ENCODE measurements at regions not wholly inside any gene's neighbourhood (a gene's known extent, or its start where the extent isn't known, plus 50 kb on each side); places are given as distances from the start of the nearest gene placed in this dataset.
"Not testable (repeated sequence)": the region's sequence is repeated elsewhere in the genome, so short reads cannot be mapped to it uniquely, and the experiment has no call there.

- no peak for DNase-seq
Observed at GRCh38 chr14:101634850-101635748, 73.8 kb downstream of the DIO3 start.

DNA sequence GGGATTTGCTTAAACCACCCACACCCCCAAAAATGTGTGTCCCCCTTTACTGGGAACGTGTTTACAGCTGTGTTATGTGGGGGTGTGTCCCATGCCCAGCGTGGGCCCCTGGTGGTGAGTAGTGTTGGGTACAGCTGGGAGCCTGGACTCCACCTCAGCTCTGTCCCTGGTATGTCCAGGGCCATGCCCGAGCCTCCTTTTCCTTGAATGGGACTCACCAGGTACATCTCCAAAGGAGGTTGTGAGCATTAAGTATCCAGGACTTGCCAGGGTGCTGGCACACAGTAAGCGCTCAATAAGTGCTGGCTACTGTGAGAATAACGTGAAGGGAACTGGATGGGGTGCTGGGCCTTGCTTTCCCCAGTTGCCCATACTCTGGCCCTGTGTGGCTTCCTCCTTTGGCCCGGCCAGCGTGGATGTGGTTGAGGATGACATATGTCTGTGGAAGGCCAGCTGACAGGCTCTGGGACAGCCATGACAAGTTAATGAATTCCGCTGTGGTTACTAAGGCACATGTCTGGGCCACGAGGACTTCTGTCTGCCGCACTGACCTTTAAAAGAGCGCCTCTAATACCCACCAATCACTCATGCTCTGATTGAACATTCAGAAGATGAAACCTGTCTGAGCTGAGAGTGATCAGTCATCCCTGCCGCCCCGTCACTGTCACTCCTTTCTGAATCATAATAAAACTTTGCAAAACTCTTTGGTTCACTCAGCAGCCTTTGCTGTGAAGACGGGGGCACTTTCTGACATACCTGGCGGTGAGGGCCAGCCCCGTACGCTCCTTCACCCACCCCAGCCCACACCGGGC is 74.7 kb downstream of the DIO3 start:
- DNase-seq = no peak

DNA sequence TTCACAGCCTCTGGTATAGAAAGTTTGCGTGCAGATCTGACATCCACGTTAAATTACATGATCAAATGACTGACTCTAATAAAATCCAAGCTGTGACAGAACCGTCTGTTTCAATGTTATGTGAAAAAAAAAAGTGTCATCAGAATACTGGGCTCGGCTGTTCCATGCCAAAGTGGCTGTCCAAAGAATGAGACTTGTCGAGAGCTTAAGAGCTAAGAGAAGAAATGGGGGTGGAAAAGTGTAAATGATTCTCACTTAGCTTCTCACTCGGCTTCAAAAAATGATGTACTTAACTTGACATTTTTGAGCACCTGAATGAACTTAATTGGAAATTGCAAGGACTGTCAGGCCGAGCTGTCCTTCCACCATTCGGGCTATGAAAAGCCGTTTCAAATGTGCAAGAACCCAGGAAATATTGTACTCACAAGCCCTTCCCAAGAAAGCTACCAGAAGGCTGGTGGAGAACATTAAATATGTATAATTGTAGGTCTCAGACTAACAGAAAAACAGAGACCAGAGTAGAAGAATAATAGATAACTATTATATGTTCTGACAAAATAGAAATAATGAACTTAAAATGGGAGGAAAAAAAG is 78.0 kb downstream of the DIO3 start:
- DNase-seq = no peak

GRCh38 chr14:101643651-101644050 is 82.4 kb downstream of the DIO3 start:
- DNase-seq = no peak

GRCh38 chr14:101654051-101654450 is 92.8 kb downstream of the DIO3 start:
- DNase-seq = no peak

DNA sequence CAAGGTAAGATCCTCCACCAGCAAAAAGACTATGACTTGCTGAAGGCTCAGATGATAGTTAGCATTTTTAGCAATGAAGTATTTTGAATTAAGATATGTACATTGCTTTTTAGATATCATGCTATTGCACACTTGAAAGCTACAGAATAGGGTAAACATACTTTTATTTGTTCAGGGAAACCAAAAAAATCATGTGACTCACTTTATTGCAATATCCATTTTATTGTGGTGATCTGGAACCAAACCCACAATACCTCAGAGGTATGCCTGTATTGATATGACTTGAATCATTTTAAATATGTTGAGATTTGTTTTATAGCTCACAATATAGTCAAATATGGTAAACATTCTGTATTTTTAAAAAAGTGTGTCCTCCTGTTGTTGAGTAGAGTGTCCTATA is 96.1 kb downstream of the DIO3 start:
- DNase-seq = no peak

DNA sequence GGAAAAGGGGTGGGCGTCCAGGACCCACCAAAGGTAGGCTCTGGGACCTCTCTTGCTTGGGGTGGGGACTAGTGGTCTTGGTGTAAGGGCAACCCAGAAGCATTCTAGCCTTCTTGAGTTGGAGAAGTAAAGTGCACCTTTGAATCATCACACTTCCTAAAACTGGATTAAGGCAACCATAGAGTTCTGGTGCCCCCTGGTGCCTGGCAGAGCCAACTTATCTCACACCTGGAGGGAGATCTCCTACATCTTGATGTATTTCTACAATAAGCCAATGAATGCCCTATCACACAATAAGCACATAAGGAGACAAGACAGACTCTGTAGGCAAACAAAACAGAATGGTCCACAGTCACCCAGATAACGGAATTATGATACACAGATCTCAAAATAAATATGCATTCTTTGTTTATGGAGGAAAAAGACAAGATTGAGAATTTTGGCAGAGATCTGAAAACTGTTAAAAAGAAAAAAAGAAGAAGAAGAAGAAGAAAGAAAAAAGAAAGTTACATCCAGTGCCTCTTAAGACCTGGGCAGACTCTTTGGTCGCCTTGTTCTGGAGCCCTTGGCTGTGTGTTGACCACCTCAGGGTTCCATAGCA is 95.9 kb upstream of the PPP2R5C start:
- DNase-seq = peak; percentile 34

- DNase-seq = no peak
Observed at GRCh38 chr14:101666264-101666663, 95.2 kb upstream of the PPP2R5C start.

DNA sequence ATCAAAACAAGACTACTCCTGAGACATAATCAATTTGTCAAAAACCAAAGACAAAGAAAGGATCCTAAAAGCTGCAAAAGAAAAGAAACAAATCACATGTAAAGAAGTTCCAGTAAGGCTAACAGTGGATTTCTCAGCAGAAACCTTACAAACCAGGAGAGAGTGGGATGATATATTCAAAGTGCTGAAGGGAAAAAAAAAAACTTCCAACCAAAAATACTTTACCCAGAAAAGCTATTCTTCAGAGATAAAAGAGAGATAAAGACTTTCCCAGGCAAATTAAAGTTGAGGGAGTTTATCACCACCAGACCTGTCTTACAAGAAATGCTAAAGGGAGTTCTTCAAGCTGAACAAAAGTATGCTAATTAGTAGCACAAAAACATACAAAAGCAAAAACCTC is 91.9 kb upstream of the PPP2R5C start:
- DNase-seq = no peak

- DNase-seq = no peak
Observed at GRCh38 chr14:101673873-101674272, 87.6 kb upstream of the PPP2R5C start.

- DNase-seq = not testable (repeated sequence)
Observed at GRCh38 chr14:101675835-101676234, 85.7 kb upstream of the PPP2R5C start.

DNA sequence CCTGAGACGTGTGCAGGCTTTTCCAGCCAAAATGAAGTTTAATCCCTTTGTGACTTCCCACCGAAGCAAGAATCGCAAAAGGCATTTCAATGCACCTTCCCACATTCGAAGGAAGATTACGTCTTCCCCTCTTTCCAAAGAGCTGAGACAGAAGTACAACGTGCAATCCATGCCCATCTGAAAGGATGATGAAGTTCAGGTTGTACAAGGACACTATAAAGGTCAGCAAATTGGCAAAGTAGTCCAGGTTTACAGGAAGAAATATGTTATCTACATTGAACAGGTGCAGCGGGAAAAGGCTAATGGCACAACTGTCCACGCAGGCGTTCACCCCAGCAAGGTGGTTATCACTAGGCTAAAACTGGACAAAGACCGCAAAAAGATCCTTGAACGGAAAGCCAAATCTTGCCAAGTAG is 83.6 kb upstream of the PPP2R5C start:
- not testable (repeated sequence) for DNase-seq

- DNase-seq = no peak
Observed at GRCh38 chr14:101681795-101682194, 79.7 kb upstream of the PPP2R5C start.

DNA sequence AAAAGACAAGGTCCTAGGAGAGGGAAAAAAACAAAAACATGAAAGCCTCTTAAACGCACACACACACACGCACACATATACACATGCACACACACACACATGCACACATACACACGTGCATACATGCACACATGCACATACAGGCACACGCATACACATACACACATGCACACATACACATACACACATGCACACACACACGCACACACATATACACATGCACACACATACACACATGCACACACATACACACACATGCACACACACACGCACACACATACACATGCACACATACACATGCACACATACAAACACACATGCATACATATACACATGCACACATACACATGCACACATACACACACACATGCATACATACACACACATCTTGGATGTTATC is 78.1 kb upstream of the PPP2R5C start:
- no peak for DNase-seq

DNA sequence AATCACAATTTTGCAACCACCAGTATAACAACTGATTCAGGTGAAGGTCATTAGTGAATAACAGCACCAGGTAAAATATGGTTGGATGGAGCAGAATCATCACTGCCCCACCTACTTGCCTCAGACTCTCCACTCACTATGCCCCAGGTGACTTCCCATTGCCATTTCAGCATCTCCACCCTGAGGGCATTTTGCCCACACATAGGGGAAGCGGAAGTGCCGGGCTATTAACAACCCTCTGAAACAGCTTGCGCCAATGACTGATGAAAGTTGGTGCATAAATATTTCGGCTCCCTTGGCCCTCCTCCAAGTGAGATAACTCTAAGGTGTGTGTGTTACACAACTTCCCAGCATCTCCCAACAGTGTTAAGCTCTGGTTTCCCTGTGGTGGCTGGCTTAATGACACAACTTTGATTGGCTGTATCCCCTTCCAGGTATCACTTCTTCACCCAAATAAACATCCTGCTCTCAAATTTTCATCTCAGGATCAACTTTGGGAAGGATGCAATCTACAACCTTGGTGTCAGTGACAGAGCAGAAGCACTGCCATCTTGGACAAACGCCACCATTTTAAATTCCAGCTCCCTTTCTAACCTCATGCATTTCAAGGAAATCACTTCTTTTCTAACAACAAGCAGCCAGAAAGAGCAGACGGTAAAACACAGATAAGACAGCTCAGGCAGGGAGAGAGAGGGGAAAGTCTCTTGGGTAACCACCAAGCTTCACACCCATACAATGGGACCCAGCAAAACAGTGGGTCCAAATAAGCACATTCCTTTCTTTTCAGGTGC is 73.6 kb upstream of the PPP2R5C start:
- no peak for DNase-seq

DNA sequence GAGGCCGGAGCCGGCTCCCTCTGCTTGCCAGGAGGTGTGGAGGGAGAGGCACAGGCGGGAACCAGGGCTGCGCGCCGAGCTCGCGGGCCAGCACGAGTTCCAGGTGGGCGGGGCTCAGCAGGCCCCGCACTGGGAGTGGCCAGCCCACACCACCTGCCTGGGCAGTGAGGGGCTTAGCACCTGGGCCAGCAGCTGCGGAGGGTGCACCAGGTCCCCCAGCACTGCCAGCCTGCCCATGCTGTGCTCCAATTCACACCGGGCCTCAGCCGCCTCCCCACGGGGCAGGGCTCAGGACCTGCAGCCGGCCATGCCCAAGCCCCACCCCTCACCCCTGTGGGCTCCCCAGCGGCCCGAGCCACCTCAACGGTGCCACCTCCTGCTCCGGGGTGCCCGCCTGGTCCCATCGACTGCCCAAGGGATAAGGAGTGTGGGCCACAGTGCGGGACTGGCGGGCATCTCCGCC is 72.4 kb upstream of the PPP2R5C start:
- DNase-seq = no peak

GRCh38 chr14:101689966-101690365 is 71.5 kb upstream of the PPP2R5C start:
- not testable (repeated sequence) for DNase-seq

GRCh38 chr14:101695659-101696058 is 65.8 kb upstream of the PPP2R5C start:
- no peak for DNase-seq

DNA sequence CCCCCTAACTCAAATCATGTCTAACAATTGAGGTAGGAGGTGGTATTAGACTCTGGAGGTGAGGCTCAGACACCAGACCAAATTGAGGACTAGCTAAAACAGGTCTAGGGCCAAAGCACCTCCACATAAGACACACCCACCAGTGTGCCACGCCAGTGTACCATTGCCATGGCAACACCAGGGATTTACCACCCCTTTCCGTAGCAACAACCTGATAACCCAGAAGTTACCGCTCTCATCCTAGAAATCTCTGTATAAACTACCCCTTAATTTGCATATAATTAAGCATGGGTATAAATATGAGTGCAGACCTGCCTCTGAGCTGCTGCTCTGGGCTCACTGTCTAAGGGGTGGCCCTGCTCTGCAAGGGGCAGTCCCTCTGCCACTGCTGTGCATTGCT is 57.4 kb upstream of the PPP2R5C start:
- DNase-seq = no peak

- no peak for DNase-seq
Observed at GRCh38 chr14:101705733-101706508, 55.6 kb upstream of the PPP2R5C start.

GRCh38 chr14:101706509-101707067 is 54.9 kb upstream of the PPP2R5C start:
- no peak for DNase-seq
